ENCODE measurements at regions not wholly inside any gene's neighbourhood (a gene's known extent, or its start where the extent isn't known, plus 50 kb on each side); places are given as distances from the start of the nearest gene placed in this dataset.

- no peak for TF ChIP-seq ZNF114 (CRISPR knock-in tag; IDR thresholded peaks at IDR 0.05)
- no peak for TF ChIP-seq CTCF (conservative IDR thresholded peaks at IDR 0.05; ENCODE audit: low read depth in 2 of 2)
- no peak for TF ChIP-seq NANOG (IDR thresholded peaks at IDR 0.05; ENCODE audit: borderline replicate concordance)
- no peak for TF ChIP-seq CREB1 (CRISPR knock-in tag; IDR thresholded peaks at IDR 0.05; ENCODE audit: low read depth)
- no peak for TF ChIP-seq EZH2phosphoT487 (IDR thresholded peaks at IDR 0.05; ENCODE audit: unreplicated experiment)
- TF ChIP-seq POLR2AphosphoS5 (IDR thresholded peaks at IDR 0.05; ENCODE audit: low read depth), result no peak
- TF ChIP-seq EZH2 (IDR thresholded peaks at IDR 0.05; ENCODE audit: low read depth, unreplicated experiment), result no peak
- TF ChIP-seq JUNB (IDR thresholded peaks at IDR 0.05; ENCODE audit: unreplicated experiment), result no peak
- TF ChIP-seq ETS1 (IDR thresholded peaks at IDR 0.05), result no peak
- TF ChIP-seq ZNF462 (CRISPR knock-in tag; IDR thresholded peaks at IDR 0.05), result no peak
These were observed 637.0 kb downstream of the DNAH5 start for GRCh38 chr5:13307480-13307879.

All from GM23338 (cell line).